Astrocyte of the spinal cord (primary cell): ENCODE measurements at regions not wholly inside any gene's neighbourhood (a gene's known extent, or its start where the extent isn't known, plus 50 kb on each side); places are given as distances from the start of the nearest gene placed in this dataset.
"Not testable (repeated sequence)": the region's sequence is repeated elsewhere in the genome, so short reads cannot be mapped to it uniquely, and the experiment has no call there.

Experiments used
- DNase-seq: peaks from one replicate; pipeline ENCODE4 v3.0.0; 2011; ENCODE audit warnings: low read depth, low spot score
- H3K4me3 ChIP-seq: 2 replicates; pipeline ENCODE4 v1.5.1; 2011; ENCODE audit warnings: low read depth, mild to moderate bottlenecking, low read length, moderate library complexity
- CTCF ChIP-seq: IDR thresholded peaks from 2 replicates; pipeline ENCODE4 v1.5.1; 2012; ENCODE audit warnings: low read depth, mild to moderate bottlenecking, low read length, inconsistent platforms
- in situ Hi-C: cut with HindIII; loops from 2 replicates; pipeline ENCODE4 v1.10.0; 2017; ENCODE audit warnings: low sequenced_read_pairs

GRCh38 chr14:105659935-105660527 is 133.6 kb downstream of the TMEM121 start:
- DNase-seq, result no peak
- in situ Hi-C loops, result no loop called here
- TF ChIP-seq CTCF, result no peak

GRCh38 chr14:105660816-105661531 is 134.6 kb downstream of the TMEM121 start:
- no peak overlapping the region for H3K4me3 ChIP-seq
- no peak for TF ChIP-seq CTCF
- DNase-seq, result no peak
- in situ Hi-C loops, result no loop called here

More at GRCh38 chr14:105659935-105660527, 133.6 kb downstream of the TMEM121 start:
- no peak overlapping the region for H3K4me3 ChIP-seq

GRCh38 chr14:105662043-105662442 is 135.7 kb downstream of the TMEM121 start:
- H3K4me3 ChIP-seq, DNase-seq, in situ Hi-C loops: not testable (repeated sequence)

- H3K4me3 ChIP-seq, DNase-seq, in situ Hi-C loops: not testable (repeated sequence)
Observed at GRCh38 chr14:105662592-105662991, 136.2 kb downstream of the TMEM121 start.

- H3K4me3 ChIP-seq, in situ Hi-C loops, DNase-seq: not testable (repeated sequence)
Observed at GRCh38 chr14:105663323-105663722, 136.9 kb downstream of the TMEM121 start.

GRCh38 chr14:105663818-105664596 is 137.6 kb downstream of the TMEM121 start:
- not testable (repeated sequence) for DNase-seq

GRCh38 chr14:105664691-105665090 is 138.3 kb downstream of the TMEM121 start:
- no peak for DNase-seq
- no peak overlapping the region for H3K4me3 ChIP-seq
- no peak for TF ChIP-seq CTCF
- in situ Hi-C loops, result no loop called here

More at GRCh38 chr14:105663818-105664596, 137.6 kb downstream of the TMEM121 start:
- in situ Hi-C loops, H3K4me3 ChIP-seq: not testable (repeated sequence)

- DNase-seq, result no peak
- in situ Hi-C loops, result no loop called here
- no peak for TF ChIP-seq CTCF
- H3K4me3 ChIP-seq, result no peak overlapping the region
Observed at GRCh38 chr14:105665247-105665950, 139.0 kb downstream of the TMEM121 start.
